ENCODE measurements at regions not wholly inside any gene's neighbourhood (a gene's known extent, or its start where the extent isn't known, plus 50 kb on each side); places are given as distances from the start of the nearest gene placed in this dataset.

GRCh38 chr3:59280113-59280512, 230.3 kb upstream of the CFAP20DC start:
- H3K27ac ChIP-seq (ENCODE audit: low read depth), result no peak overlapping the region
- H3K4me1 ChIP-seq (ENCODE audit: insufficient read depth), result no peaks in the 10 kb centered on the region
- H3K36me3 ChIP-seq (ENCODE audit: insufficient read depth), result no peaks in the 10 kb centered on the region
- H3K4me3 ChIP-seq (ENCODE audit: low read depth, low read length), result no peak overlapping the region
- DNase-seq (ENCODE audit: extremely low spot score), result no peak
- 66% methylated on average over 2 of the region's 2 CpGs for WGBS

DNA sequence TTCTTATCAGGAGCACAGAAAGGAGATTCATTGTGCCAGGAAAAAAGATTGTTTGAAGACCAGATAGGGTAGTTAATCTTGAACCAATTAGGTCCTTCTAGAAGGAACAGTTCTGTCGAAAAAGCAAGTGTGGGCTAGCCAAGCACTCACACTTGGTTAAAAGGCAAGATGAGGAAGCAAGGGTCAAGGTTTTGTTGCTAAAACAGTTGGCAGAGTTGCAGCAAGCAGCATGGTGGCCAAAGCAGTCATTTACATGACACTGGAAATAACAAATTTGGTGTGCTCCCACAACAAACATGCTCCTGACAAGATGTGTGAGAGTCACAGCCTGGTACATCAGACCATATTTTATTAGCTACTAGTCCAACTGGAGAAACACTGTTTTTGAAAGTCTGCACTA, 228.0 kb upstream of the CFAP20DC start:
- H3K27ac ChIP-seq (ENCODE audit: low read depth), result no peak overlapping the region
- no peaks in the 10 kb centered on the region for H3K36me3 ChIP-seq (ENCODE audit: insufficient read depth)
- no peak overlapping the region for H3K4me3 ChIP-seq (ENCODE audit: low read depth, low read length)
- no peak for DNase-seq (ENCODE audit: extremely low spot score)
- 42% methylated on average over 1 of the region's 1 CpG for WGBS
- H3K4me1 ChIP-seq (ENCODE audit: insufficient read depth), result no peaks in the 10 kb centered on the region

DNA sequence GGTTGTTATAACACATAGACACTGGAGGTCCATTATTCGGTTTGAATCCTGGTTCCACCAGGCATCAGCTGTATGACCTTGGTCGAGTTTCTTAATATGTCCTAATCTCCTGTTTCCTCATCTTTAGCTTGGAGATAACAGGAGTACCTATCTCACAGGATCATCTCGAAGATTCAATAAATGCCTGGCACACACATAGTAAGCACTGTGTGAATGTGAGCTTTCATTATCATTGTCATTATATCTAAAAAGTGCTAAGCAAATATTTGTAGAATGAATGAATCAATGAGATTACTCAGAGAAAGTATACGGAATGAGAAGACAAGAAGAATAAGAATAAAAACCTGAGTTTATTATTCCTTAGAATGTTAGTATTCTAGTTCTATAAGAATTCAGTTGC, 227.4 kb upstream of the CFAP20DC start:
- DNase-seq (ENCODE audit: extremely low spot score), result no peak
- H3K4me3 ChIP-seq (ENCODE audit: low read depth, low read length), result no peak overlapping the region
- H3K27ac ChIP-seq (ENCODE audit: low read depth), result no peak overlapping the region
- WGBS, result 76% methylated on average over 4 of the region's 4 CpGs
- H3K36me3 ChIP-seq (ENCODE audit: insufficient read depth), result no peaks in the 10 kb centered on the region
- H3K4me1 ChIP-seq (ENCODE audit: insufficient read depth), result no peaks in the 10 kb centered on the region

DNA sequence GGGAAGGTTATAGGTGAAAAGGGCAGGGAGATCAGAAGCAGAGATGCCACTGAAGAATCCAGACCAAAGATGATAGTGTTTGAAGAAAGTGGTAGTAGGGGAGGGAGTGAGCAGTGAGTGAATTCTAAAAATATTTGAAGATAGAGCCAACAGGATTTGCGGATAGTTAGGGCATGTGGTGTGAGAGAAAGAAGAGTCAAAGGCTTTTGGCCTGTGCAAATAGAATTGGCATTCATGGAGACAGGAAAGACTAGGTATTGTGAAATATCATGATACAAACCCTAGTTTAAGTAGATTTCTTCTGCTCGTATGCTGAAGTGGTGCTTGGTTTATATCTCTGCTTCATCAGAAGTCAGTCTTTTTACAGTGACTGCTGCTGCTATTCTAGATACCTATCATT, 224.2 kb upstream of the CFAP20DC start:
- 53% methylated on average over 2 of the region's 2 CpGs for WGBS
- Histone ChIP-seq H3K4me3 (ENCODE audit: low read depth, low read length) (no peak overlapping the region), H3K4me1 (ENCODE audit: insufficient read depth) (no peaks in the 10 kb centered on the region), H3K36me3 (ENCODE audit: insufficient read depth) (no peaks in the 10 kb centered on the region), H3K27ac (ENCODE audit: low read depth) (no peak overlapping the region)
- DNase-seq (ENCODE audit: extremely low spot score), result no peak

- no peak for DNase-seq (ENCODE audit: extremely low spot score)
- 88% methylated on average over 2 of the region's 2 CpGs for WGBS
- Histone ChIP-seq H3K36me3 (ENCODE audit: insufficient read depth) (no peaks in the 10 kb centered on the region), H3K4me3 (ENCODE audit: low read depth, low read length) (no peak overlapping the region), H3K4me1 (ENCODE audit: insufficient read depth) (no peaks in the 10 kb centered on the region), H3K27ac (ENCODE audit: low read depth) (no peak overlapping the region)
These were observed 222.1 kb upstream of the CFAP20DC start for GRCh38 chr3:59271971-59272370.

DNA sequence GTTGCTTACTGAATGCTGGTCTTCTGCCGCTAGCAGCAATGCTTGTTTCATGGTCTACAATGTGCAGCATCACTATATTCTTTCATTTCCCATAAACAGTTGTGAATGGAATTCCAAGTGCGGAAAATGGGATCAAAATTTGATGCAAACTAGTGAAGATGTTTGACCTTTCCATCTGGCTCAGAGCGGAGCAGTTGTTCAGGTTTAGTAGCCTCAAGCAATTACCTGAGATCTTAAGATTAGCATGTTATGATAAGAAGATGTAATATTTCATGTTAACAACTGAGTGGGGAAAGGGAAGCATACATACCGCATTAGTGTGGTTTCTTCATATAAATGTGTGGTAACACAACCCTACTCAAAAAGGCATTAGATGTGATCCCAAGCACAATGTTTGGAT, 221.1 kb upstream of the CFAP20DC start:
- no peaks in the 10 kb centered on the region for H3K36me3 ChIP-seq (ENCODE audit: insufficient read depth)
- no peak overlapping the region for H3K4me3 ChIP-seq (ENCODE audit: low read depth, low read length)
- H3K27ac ChIP-seq (ENCODE audit: low read depth), result no peak overlapping the region
- no peaks in the 10 kb centered on the region for H3K4me1 ChIP-seq (ENCODE audit: insufficient read depth)
- DNase-seq (ENCODE audit: extremely low spot score), result no peak
- 88% methylated on average over 4 of the region's 4 CpGs for WGBS

DNA sequence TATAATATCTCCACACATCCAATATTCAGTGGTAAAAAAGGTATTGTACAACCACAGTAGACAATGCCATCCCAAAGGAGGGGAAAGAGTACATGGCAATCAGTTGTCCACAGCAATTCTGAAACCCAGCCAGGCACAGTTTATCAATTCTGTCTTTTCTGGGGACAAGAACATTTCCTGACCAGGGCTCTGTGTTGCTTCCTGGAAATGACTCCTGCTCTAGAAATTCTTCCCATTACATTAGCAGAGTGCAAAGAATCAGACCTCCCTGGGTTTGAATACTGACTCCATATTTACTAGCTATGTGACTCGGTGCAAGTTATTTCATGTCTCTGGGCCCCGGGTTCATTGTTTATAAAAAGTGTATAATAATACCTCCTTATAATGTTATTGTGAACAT, 220.4 kb upstream of the CFAP20DC start:
- no peak overlapping the region for H3K4me3 ChIP-seq (ENCODE audit: low read depth, low read length)
- no peaks in the 10 kb centered on the region for H3K4me1 ChIP-seq (ENCODE audit: insufficient read depth)
- no peak overlapping the region for H3K27ac ChIP-seq (ENCODE audit: low read depth)
- no peak for DNase-seq (ENCODE audit: extremely low spot score)
- WGBS, result 84% methylated on average over 2 of the region's 2 CpGs
- H3K36me3 ChIP-seq (ENCODE audit: insufficient read depth), result no peaks in the 10 kb centered on the region

DNA sequence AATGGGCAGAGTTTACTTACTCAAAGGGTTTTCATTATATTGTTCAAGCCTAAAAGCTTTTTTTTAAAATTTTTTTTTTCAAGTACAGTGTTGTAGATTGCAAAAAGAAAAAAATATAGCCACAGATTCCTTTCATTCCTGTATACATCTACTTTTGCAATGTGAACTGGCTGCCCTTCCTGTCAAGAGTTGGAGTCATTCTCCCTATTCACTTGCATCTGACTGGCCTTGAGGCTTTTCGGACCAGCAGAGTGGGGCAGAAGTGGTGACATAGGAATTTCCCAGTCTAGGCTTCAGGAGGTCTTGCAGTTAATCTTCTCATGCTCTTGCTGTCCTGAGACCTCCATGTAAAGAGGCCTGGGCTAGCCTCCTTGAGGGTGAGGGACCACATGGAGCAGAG, 218.3 kb upstream of the CFAP20DC start:
- no peaks in the 10 kb centered on the region for H3K4me1 ChIP-seq (ENCODE audit: insufficient read depth)
- DNase-seq (ENCODE audit: extremely low spot score), result no peak
- 87% methylated on average over 1 of the region's 1 CpG for WGBS
- no peak overlapping the region for H3K4me3 ChIP-seq (ENCODE audit: low read depth, low read length)
- H3K36me3 ChIP-seq (ENCODE audit: insufficient read depth), result no peaks in the 10 kb centered on the region
- no peak overlapping the region for H3K27ac ChIP-seq (ENCODE audit: low read depth)

DNA sequence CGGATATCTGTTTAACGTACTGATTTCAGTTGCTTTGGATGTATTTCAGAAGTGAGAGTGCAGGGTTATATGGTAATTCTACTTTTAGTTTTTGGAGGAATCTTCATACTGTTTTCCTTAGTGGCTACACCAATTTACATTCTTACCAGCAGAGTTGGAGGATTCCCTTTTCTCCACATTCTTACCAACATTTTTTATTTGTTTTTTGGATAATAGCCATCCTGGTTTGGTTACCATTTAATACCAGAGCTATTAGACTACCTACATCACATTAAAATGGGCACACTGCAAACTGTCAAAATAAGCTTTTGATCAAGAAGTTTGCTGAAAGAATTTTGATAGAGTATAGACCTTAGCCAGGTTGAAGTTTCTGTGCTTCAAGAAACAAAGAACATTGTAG, 217.2 kb upstream of the CFAP20DC start:
- H3K4me3 ChIP-seq (ENCODE audit: low read depth, low read length), result no peak overlapping the region
- DNase-seq (ENCODE audit: extremely low spot score), result no peak
- no peak overlapping the region for H3K27ac ChIP-seq (ENCODE audit: low read depth)
- 90% methylated on average over 2 of the region's 2 CpGs for WGBS
- no peaks in the 10 kb centered on the region for H3K4me1 ChIP-seq (ENCODE audit: insufficient read depth)
- no peaks in the 10 kb centered on the region for H3K36me3 ChIP-seq (ENCODE audit: insufficient read depth)

DNA sequence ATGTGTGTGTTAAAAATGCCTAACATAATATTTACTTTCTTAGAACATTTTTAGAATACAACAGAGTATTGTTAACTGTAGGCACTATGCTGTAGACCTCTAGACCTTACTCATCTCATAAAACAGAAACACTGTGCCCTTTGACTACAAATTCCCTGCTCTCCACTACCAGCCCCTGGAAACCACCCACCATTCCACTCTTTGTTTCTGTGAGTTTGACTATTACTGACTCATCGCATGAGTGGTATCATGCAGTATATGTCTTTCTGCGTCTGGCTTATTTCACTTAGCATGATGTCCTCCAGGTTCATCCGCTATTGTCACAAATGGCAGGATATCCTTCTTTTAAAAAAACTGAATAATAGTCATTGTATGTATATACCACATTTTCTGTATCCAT, 216.7 kb upstream of the CFAP20DC start:
- 92% methylated on average over 3 of the region's 3 CpGs for WGBS
- Histone ChIP-seq H3K4me1 (ENCODE audit: insufficient read depth) (no peaks in the 10 kb centered on the region), H3K36me3 (ENCODE audit: insufficient read depth) (no peaks in the 10 kb centered on the region), H3K27ac (ENCODE audit: low read depth) (no peak overlapping the region), H3K4me3 (ENCODE audit: low read depth, low read length) (no peak overlapping the region)
- DNase-seq (ENCODE audit: extremely low spot score), result no peak

DNA sequence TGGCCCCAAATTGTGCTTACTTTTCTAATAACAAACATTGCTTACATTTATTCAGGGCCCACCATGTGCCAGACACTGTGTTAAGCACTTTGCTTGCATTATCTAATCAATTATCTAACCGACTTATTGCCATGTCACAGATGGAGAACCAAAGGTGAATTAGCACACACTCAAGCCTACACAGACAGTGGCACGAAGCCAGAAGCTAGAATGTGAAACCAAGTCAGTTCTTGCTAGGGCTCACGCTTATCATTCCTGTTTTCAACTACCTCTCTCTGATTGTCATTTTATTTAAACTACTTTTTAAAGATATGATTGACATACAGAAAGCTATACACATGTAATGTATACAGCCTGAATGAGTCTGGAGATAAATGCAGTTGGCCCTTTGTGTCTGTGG, 215.7 kb upstream of the CFAP20DC start:
- DNase-seq (ENCODE audit: extremely low spot score), result no peak
- Histone ChIP-seq H3K36me3 (ENCODE audit: insufficient read depth) (no peaks in the 10 kb centered on the region), H3K4me1 (ENCODE audit: insufficient read depth) (no peaks in the 10 kb centered on the region), H3K4me3 (ENCODE audit: low read depth, low read length) (no peak overlapping the region), H3K27ac (ENCODE audit: low read depth) (no peak overlapping the region)
- 86% methylated on average over 3 of the region's 3 CpGs for WGBS

GRCh38 chr3:59264366-59264765, 214.5 kb upstream of the CFAP20DC start:
- H3K4me1 ChIP-seq (ENCODE audit: insufficient read depth), result no peaks in the 10 kb centered on the region
- H3K36me3 ChIP-seq (ENCODE audit: insufficient read depth), result no peaks in the 10 kb centered on the region
- H3K27ac ChIP-seq (ENCODE audit: low read depth), result no peak overlapping the region
- DNase-seq (ENCODE audit: extremely low spot score), result no peak
- 95% methylated on average over 2 of the region's 2 CpGs for WGBS
- no peak overlapping the region for H3K4me3 ChIP-seq (ENCODE audit: low read depth, low read length)

DNA sequence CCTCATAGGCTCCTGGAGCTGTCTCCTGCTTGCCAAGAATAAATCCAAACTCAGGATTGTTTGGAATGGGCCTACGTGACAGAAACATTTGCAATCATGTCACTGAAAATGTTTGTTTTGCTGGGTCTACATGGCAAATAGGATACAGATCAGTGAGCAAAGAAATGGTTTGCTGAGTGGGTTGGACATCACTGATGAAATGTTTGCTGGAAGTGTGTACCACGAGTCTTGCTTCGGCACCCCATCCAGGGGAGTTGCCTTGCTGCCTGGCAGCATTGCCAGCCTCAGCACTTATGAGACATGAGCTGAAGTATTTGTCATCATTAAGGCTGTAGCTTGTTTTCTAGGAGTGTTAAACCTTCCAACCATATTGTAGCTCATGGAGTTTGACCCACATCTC, 213.3 kb upstream of the CFAP20DC start:
- Histone ChIP-seq H3K4me1 (ENCODE audit: insufficient read depth) (no peaks in the 10 kb centered on the region), H3K36me3 (ENCODE audit: insufficient read depth) (no peaks in the 10 kb centered on the region), H3K27ac (ENCODE audit: low read depth) (no peak overlapping the region), H3K4me3 (ENCODE audit: low read depth, low read length) (no peak overlapping the region)
- DNase-seq (ENCODE audit: extremely low spot score), result no peak
- 64% methylated on average over 3 of the region's 3 CpGs for WGBS

GRCh38 chr3:59262076-59262498, 212.3 kb upstream of the CFAP20DC start:
- Histone ChIP-seq H3K36me3 (ENCODE audit: insufficient read depth) (no peaks in the 10 kb centered on the region), H3K4me3 (ENCODE audit: low read depth, low read length) (no peak overlapping the region), H3K27ac (ENCODE audit: low read depth) (no peak overlapping the region), H3K4me1 (ENCODE audit: insufficient read depth) (no peaks in the 10 kb centered on the region)
- DNase-seq (ENCODE audit: extremely low spot score), result no peak
- WGBS, result 87% methylated on average over 2 of the region's 2 CpGs

DNA sequence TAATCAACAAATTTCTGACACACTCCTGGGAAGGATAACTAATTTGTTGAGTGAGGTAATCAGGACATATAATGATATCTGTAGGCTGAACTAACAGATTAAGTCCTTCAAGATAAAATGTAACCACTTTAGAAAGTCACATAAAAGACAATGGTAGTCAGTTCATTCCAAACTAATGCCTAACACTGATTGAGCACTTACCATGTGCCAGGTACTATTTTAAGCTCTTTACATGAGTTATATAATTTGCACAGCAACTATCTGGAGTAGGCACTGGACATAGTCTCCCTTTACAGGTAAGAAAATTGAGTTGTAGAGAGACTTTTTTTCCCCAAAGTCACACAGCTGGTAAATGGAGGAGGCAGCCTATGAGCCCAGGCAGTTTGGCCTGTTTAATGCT, 211.2 kb upstream of the CFAP20DC start:
- H3K4me3 ChIP-seq (ENCODE audit: low read depth, low read length), result no peak overlapping the region
- no peak for DNase-seq (ENCODE audit: extremely low spot score)
- H3K36me3 ChIP-seq (ENCODE audit: insufficient read depth), result no peaks in the 10 kb centered on the region
- H3K4me1 ChIP-seq (ENCODE audit: insufficient read depth), result no peaks in the 10 kb centered on the region
- no peak overlapping the region for H3K27ac ChIP-seq (ENCODE audit: low read depth)

All from urinary bladder (tissue), 3 donors.